ENCODE measurements at regions not wholly inside any gene's neighbourhood (a gene's known extent, or its start where the extent isn't known, plus 50 kb on each side); places are given as distances from the start of the nearest gene placed in this dataset.
"Not testable (repeated sequence)": the region's sequence is repeated elsewhere in the genome, so short reads cannot be mapped to it uniquely, and the experiment has no call there.

GRCh38 chr1:117314951-117315350 is 52.3 kb upstream of the MAN1A2 start:
- DNase-seq; in situ Hi-C loops (cut with MboI; ENCODE audit: low pct_unique_long_range_greater_than_20kb, low sequenced_read_pairs): not testable (repeated sequence)

DNA sequence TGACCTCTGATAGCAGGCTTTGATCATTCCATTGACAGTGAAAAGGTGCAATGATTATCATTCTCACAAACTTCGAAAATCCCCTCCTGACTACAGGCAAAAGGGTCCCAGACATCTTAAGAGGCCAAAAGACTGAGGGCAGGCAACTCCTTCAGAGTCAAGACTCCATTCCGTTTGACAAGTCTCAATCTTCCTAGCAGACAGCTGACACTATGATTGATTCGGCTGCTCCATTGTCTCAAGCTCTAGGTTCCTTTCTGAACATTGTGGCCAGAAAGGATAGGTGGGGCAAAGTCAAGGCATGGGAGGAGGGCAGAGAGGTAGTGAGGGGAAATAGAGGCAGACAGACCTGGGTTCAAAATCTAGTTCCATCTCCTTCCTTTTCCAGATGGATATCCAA is 53.7 kb upstream of the MAN1A2 start:
- in situ Hi-C loops (cut with MboI; ENCODE audit: low pct_unique_long_range_greater_than_20kb, low sequenced_read_pairs), result no loop called here

DNA sequence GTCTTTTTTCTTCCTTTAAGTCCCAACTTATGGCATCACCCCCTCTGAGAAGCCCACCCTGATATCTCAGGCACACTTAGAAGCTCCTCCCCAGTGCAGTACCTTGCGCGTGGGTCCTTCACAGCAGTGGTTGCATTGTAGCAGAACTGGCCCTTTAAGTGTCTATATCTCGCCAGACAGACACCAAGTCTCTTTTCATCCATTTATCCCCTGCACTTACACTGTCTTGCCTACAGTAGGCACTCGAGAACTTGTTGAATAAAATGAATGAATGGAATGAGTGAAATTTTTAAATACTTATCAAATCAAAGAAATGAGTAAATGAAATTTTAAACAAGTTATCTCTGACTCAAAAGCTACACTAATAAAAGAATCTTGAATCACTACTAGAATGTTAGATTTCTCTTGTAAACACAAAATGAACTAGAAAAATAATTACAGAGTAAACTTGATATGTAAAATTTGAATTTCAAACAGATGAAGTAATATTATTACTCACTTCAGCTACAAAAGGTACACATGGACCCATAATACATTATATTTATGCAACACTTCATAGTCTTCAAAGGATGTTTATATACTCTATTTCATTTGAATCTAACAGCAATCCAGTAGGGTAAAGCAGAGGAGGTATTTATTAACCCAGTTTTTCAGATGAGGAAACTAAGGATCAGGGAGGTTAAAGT is 54.7 kb upstream of the MAN1A2 start:
- in situ Hi-C loops (cut with MboI; ENCODE audit: low pct_unique_long_range_greater_than_20kb, low sequenced_read_pairs), result no loop called here
- peak; percentile 26 for DNase-seq

More for the DNA sequence above, 53.7 kb upstream of the MAN1A2 start:
- no peak for DNase-seq

- no peak for DNase-seq
Measured at GRCh38 chr1:117308311-117308916, 58.8 kb upstream of the MAN1A2 start.

DNA sequence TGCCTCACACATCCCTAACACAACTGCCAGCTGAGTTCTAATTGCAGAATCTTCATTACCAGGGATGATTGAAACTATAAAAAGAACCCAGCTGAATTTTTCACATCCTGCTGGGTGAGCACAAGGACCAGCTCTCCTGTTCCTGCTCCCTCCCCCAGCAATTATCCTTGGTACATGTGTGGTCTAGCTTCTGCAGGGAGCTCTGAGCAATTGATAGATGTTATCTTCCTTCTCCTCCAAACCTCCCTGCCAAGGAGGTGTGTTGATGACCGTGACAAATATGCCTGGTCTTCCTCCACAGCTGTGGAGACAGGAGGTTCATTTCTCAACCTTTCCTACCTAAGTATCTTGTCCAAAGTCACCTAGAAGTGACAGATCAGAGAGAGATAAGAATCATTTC is 65.3 kb upstream of the MAN1A2 start:
- in situ Hi-C loops (cut with MboI; ENCODE audit: low pct_unique_long_range_greater_than_20kb, low sequenced_read_pairs), result no loop called here
- no peak for DNase-seq

More at GRCh38 chr1:117308311-117308916, 58.8 kb upstream of the MAN1A2 start:
- in situ Hi-C loops (cut with MboI; ENCODE audit: low pct_unique_long_range_greater_than_20kb, low sequenced_read_pairs), result no loop called here

- in situ Hi-C loops (cut with MboI; ENCODE audit: low pct_unique_long_range_greater_than_20kb, low sequenced_read_pairs); DNase-seq: not testable (repeated sequence)
Measured at GRCh38 chr1:117300183-117300582, 67.1 kb upstream of the MAN1A2 start.

- DNase-seq, result no peak
- in situ Hi-C loops (cut with MboI; ENCODE audit: low pct_unique_long_range_greater_than_20kb, low sequenced_read_pairs), result loop anchor here (25.0 kb wide), 1 partner anchor 208 kb away; no protein-coding TSS in a partner anchor
Measured at GRCh38 chr1:117295001-117295400, 72.2 kb upstream of the MAN1A2 start.

DNA sequence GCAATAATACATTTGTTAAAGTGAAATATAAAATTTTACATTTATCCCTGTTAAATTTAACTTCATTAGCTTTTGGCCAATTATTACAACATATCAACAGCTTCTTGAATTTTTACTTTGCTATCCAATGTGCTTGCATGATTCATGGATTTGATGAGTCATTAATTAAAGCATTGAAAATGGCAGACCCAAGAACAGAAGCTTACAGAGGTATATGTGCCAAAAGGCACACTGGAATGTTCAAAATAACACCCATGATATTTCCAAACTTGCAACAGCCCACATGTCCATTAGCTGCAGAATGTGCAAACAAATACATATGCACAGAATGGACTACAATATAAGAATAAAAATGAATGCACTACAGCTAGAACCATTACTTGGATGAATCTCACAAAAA is 76.4 kb upstream of the MAN1A2 start:
- DNase-seq, result no peak
- in situ Hi-C loops (cut with MboI; ENCODE audit: low pct_unique_long_range_greater_than_20kb, low sequenced_read_pairs), result loop anchor here (25.0 kb wide), 1 partner anchor 204 kb away; no protein-coding TSS in a partner anchor

DNA sequence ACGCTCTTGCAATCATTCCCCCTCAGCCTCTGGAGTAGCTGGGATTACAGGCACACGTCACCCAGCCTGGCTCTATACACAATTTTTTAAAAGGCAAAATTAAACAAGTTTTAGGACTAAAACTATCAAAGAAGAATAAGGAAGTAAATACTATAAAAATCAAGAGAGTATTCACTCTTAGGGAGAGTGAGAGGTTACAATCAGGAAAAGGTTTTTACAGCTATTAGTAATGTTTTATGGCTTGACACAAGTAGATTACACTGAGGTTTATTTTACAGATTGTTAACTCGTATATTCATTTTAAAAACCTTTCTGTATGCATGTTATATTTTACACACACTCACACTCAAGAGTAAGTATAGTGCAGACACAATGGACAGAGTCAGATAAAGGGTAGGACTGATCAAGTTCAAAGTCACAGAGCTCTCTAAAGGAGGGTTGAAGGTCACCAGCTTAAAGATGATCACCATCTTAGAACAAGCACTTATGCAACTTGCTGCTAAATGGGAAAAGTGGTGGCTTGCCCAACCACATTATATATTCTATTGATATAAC is 77.9 kb upstream of the MAN1A2 start:
- no peak for DNase-seq
- in situ Hi-C loops (cut with MboI; ENCODE audit: low pct_unique_long_range_greater_than_20kb, low sequenced_read_pairs), result loop anchor here (25.0 kb wide), 1 partner anchor 202 kb away; no protein-coding TSS in a partner anchor

DNA sequence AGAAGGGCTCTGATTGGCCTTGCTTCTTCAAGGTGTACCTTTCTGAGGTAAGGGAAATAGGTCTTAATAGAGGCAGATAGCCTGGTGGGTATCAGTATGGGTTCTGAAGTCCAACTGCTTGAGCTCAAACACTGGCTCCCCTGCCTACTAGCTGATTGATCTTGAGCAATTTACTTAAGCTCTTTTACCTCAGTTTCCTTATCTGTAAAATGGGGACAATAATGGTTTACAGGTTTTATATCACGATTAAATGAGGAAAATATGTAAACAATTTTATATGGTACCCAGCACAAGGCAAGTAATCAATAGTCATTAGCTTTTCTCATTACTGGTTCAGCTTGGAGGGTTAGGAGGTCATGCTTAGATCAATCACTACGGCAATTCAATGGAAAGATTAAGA is 75.8 kb upstream of the VTCN1 start:
- DNase-seq, result no peak
- in situ Hi-C loops (cut with MboI; ENCODE audit: low pct_unique_long_range_greater_than_20kb, low sequenced_read_pairs), result loop anchor here (25.0 kb wide), 1 partner anchor 199 kb away; no protein-coding TSS in a partner anchor

DNA sequence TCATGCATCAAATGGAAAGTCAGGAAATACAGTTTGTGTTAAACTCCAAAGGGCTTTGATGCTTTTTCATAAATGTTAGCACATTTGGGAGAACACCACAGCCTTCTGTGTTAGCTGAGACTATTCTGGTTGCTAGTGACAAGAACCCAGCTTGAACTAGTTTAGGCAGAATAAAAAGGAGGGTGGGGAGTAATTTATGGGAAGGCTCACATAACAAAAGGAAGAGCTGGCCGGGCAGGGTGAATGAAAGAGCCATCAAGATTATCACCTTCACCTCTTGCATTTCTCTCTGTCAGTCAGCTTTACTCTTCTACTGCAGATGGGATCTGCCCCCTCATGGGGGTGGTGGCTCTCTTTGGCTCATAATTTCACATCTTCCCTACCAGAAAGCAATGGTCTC is 75.4 kb upstream of the VTCN1 start:
- in situ Hi-C loops (cut with MboI; ENCODE audit: low pct_unique_long_range_greater_than_20kb, low sequenced_read_pairs), result loop anchor here (25.0 kb wide), 1 partner anchor 199 kb away; no protein-coding TSS in a partner anchor
- DNase-seq, result no peak

DNA sequence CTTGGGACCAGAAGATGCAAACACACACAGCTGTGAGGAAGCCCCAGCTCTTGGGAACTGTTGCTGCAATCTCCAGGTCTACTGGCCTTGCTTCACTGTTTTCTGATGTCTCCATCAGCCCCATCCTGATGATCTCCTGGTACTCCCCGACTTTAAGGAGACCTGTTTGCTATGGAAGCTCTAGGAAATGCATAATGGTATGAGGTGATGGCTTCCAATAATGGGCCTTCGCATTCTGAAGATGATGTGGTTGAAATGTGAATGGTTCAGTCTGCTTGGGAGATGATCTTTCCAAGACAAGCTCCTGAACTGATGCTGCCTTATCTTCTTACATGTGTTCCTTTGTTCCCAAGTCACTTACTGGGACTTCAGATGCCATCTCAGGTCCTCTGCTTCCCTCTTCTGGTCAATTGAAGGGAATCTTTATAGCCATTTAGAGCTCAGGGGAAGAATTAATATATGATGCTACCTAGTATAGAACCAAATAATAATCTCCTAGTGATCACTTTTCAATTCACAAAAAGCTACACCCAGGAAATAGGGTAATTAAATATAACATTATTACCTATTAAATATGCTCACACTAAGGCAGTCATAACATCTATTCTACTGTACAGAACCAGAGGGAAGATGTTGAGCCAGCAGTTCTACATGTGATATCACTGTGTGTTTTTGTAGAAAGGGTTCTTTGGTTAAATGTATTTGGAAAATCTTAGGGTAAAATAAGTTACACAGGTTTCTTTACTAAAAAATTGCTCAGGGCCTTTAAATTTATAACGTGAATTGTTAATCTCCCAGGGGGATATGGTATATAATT is 73.9 kb upstream of the VTCN1 start:
- in situ Hi-C loops (cut with MboI; ENCODE audit: low pct_unique_long_range_greater_than_20kb, low sequenced_read_pairs), result loop anchor here (25.0 kb wide), 1 partner anchor 197 kb away; no protein-coding TSS in a partner anchor
- DNase-seq, result peak; percentile 68

DNA sequence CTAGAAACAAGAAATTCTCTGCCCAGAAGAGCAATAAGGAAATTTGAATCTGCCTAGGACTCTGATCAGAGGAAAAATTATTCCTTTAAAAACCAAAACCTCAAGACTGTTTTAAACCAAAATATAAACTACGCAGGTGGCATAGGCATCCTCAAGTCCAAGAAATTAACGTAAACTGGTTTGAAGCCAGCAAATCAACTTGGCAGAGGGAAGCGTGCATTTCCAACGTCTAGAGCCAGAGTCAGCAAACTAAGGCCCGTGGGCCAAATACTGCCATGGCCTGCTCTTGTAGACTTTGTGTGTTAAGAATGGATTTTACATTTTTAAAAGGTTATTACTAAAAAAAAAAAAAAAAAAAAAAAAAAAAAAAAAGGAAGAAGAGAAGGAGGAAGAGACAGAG is 67.8 kb upstream of the VTCN1 start:
- DNase-seq, result no peak
- in situ Hi-C loops (cut with MboI; ENCODE audit: low pct_unique_long_range_greater_than_20kb, low sequenced_read_pairs), result loop anchor here (25.0 kb wide), 1 partner anchor 191 kb away; no protein-coding TSS in a partner anchor

GRCh38 chr1:117275055-117275454 is 64.3 kb upstream of the VTCN1 start:
- in situ Hi-C loops (cut with MboI; ENCODE audit: low pct_unique_long_range_greater_than_20kb, low sequenced_read_pairs), result loop anchor here (25.0 kb wide), 1 partner anchor 188 kb away; no protein-coding TSS in a partner anchor
- no peak for DNase-seq

- in situ Hi-C loops (cut with MboI; ENCODE audit: low pct_unique_long_range_greater_than_20kb, low sequenced_read_pairs), result no loop called here
- no peak for DNase-seq
Measured at GRCh38 chr1:117271959-117272358, 61.2 kb upstream of the VTCN1 start.

- no peak for DNase-seq
- in situ Hi-C loops (cut with MboI; ENCODE audit: low pct_unique_long_range_greater_than_20kb, low sequenced_read_pairs), result no loop called here
Measured at GRCh38 chr1:117271129-117271528, 60.4 kb upstream of the VTCN1 start.

DNA sequence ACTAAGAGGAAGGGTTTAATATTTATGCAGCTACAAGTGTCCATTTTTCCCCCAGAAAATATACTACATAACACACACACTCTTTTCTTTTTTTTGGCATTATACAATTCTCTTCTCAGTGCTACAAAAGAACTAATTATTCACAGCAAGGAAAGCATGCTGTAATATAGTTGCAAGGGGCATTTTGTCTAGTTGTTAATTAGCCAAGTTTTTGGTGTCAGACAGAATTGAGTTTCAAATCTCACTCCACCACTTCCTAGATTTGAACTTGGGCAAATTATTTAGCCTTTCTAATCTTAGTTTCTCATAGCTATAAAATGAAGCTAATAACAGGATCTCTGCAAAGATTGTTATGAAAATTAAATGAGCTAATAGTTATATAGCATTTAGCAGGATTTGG is 60.0 kb upstream of the VTCN1 start:
- DNase-seq, result no peak

DNA sequence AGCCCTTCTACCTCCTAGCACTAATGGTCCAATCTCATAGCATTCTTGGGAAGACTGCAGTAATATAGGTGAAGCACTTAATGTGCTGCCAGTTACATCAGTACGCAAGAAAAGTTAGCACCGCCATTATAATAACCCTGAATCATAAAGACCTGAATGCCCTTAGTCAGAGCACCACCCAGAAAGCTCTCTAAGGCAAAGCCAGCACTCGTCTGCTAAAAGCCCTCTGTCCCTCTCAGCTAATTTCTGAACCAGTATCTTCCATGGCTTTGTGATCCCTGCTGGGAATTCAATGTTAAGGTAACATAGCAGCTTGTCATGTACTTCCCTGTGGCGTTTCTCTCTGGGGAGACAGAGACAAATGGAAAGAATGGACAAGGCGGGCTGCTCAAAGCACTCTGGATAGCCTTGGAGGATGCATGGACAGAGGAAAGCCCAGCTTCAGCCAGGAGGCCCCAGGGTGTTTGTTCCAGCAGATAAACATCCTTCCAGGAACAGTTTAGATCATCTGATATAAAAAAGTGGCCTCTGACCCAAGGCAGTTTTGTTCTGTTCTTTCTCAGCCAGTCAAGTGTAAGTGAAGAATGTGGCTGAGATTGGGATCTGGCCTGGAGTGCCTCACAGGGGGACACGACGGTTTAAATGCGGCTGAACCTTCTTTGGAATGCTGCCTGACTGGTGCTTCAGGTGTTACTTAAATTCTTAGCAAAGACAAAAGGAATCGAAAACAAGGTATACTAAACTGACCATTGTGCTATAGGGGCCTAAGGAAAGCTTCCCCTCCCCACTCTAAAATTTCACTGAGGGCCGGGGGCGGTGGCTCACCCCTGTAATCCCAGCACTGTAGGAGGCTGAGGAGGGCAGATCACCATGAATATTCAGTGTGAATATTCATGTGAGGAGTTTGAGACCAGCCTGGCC is 58.1 kb upstream of the VTCN1 start:
- in situ Hi-C loops (cut with MboI; ENCODE audit: low pct_unique_long_range_greater_than_20kb, low sequenced_read_pairs), result loop anchor here (10.0 kb wide), 1 partner anchor 64 kb away; no protein-coding TSS in a partner anchor
- no peak for DNase-seq

More for the DNA sequence above, 60.0 kb upstream of the VTCN1 start:
- in situ Hi-C loops (cut with MboI; ENCODE audit: low pct_unique_long_range_greater_than_20kb, low sequenced_read_pairs), result no loop called here
